HG03064 (cell line): ENCODE measurements at regions not wholly inside any gene's neighbourhood (a gene's known extent, or its start where the extent isn't known, plus 50 kb on each side); places are given as distances from the start of the nearest gene placed in this dataset.
A peak's percentile ranks its signal among the peaks of the same experiment; 100 is the strongest.

Experiments used
- ATAC-seq: cut with Tn5 transposase; IDR thresholded peaks from one replicate; pipeline ENCODE4 v1.9.1; 2021; ENCODE audit warnings: low read depth; ENCODE audit not compliant: unreplicated experiment

DNA sequence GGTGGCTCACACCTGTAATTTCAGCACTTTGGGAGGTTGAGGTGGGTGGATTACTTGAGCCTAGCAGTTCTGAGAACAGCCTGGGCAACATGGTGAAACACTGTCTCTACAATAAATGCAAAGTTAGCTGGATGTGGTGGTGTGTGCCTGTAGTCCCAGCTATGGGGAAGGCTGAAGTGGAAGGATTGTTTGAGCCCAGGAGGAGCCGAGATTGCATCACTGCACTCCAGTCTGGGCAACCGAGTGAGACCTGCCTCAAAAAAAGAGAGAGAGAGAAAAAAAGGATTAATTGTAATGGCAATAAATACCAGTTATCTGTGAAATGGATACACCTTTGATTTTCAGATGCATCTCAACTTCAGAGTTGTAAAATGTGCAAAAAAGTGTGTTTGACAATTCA lies 58.8 kb downstream of the SPRY1 start:
- no peak for ATAC-seq

GRCh38 chr4:123462007-123462406 lies 65.4 kb downstream of the SPRY1 start:
- no peak for ATAC-seq

DNA sequence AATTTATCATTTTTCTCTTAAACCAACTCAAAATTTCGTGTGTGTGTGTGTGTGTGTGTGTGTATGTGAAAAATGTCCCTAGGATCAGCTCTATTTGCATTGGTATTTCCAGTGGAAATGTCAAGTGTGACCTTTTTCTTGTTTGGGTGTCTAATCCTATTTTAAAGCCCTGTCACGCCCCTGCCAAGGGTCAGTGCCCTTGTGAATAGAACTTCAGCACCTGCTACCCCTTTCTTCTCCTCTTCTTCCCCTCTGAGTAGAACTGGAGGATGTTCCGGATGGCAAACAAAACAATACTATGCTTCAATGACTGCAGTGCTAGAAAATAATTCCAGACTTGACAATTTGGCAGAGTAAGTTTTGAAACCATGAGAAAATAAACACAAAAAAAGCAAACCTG lies 67.3 kb downstream of the SPRY1 start:
- ATAC-seq = no peak

DNA sequence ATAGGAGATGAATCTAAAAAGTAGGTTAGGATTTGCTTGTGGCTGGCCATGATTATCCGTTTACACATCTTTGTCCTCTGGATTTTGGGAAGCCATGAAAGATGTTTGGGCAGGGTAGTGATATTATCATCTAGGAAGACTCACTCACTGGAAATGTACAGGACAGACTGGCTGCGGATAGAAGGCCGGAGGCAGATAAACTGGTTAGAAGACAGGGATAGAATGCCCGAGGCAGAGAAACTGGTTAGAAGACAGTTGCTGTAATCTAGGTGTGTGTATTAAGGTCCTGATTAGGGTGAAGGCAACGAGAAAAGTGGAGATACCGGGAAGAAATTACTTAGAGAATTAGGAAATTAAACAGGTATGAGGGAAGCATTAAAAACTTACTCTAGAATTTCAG lies 68.8 kb downstream of the SPRY1 start:
- ATAC-seq = no peak

DNA sequence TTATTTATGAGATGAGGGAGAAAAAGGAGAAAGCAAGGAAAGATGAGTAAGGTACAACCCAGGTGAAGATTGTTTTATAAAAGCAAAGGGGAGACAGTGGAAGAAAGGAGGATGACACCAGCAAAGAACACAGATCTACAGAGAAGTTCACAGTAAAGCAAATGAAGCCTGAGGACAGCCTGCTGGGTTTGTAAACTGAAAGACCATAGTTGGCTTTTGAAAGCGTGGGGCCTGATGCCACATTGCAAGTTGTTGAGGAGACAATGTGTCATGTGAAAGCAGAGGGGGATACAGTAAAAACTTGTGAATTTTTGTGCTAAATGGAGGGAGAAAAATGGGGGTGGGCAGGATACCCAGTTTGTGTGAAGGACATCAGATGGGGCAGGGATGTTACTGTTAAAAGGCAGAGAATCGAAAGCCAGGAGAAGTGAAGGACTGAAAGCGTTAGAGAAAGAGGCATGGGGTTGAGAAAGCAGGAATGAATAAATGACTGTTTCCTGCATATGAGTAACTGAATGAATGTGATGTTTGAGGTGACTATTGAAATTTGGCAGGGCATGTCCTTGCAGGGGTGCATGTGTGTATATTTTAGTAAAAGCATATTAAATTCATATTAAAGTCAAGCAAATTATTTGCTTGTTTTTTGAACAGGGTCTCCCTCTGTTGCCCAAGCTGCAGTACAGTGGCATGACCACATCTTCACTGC lies 69.6 kb downstream of the SPRY1 start:
- ATAC-seq = no peak

GRCh38 chr4:123468479-123469031 lies 72.0 kb downstream of the SPRY1 start:
- no peak for ATAC-seq

GRCh38 chr4:123469245-123469644 lies 72.7 kb downstream of the SPRY1 start:
- no peak for ATAC-seq

DNA sequence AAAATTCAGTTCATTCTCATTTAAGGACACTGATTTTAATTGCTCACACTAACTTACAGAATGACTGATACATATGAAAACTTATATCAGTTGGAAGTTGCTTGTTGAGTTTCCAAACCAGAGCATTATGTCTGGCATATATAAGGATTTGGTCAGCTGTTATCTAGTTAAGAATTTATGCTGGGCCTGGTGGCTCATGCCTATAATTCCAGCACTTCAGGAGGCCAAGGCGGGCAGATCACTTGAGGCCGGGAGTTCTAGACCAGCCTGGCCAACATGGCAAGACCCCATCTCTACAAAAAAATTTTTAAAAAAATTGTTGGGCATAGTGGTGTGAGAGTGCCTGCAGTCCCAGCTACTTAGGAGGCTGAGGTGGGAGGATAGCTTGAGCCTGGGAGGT lies 73.1 kb downstream of the SPRY1 start:
- no peak for ATAC-seq

GRCh38 chr4:123470640-123471039 lies 74.0 kb downstream of the SPRY1 start:
- no peak for ATAC-seq

DNA sequence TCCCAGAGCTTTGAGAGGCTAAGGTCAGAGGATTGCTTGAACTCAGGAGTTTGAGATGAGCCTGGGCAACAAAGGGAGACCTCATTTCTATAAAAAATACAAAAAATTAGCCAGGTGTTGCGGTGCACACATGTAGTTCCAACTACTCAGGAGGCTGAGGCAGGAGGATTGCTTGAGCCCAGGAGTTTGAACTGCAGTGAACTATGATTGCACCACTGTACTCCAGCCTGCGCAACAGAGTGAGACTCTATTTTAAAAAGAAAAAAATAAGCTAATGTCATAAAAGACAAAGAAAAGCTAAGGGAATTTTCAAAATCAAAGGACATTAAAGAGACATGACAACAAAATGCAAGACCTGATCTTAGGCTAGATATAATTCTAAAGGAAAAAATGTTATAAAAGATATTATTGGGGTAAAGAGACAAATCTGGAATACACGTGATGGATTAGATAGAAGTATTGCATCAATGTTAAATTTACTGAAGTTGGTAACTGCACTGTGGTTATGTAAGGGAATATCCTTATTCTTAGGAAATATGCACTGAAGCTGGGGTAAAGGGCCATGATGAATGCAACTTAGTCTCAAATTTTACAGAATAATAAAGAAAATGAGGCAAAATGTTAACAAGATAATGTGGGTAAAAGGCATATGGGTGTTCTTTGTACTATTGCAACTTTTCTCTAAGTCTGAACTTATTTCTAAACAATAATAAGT lies 75.2 kb downstream of the SPRY1 start:
- ATAC-seq = no peak

DNA sequence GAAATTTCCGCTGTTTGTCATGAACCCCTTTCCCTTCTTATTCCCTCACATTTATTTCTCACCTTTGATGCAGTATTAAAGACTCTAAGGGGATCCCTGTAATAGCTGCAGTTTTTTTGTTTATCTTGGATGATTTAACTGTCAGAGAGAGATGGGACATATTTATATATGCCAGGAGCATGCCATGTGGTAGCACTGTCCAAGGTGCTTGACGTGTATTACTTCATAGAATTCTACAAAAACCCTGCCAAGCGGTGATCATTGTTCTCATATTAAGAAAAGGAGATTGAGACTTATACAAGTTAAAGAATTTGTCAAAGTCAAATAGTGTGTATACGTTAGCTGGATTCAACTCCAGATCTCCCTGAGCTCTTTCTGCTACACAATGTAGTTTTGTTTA lies 78.2 kb downstream of the SPRY1 start:
- ATAC-seq = no peak

DNA sequence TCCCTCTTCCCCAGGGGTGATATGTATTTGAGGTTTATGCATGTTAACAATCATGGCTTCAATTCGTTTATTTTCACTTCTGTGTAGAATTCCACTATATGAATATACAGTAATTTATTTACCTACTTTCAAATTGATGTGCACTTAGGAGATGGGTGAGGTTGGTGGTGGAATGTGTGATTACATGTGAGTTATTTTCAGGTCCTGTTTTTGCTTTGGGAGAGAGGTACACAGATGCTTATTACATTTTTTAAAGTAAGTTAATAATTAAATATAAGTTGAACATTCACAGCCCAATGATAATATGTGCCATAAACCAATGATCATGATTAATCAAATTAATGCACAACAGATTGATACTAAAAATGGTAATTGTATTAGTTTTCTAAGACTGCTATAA lies 79.5 kb downstream of the SPRY1 start:
- ATAC-seq = no peak

GRCh38 chr4:123477711-123478209 lies 81.2 kb downstream of the SPRY1 start:
- no peak for ATAC-seq

DNA sequence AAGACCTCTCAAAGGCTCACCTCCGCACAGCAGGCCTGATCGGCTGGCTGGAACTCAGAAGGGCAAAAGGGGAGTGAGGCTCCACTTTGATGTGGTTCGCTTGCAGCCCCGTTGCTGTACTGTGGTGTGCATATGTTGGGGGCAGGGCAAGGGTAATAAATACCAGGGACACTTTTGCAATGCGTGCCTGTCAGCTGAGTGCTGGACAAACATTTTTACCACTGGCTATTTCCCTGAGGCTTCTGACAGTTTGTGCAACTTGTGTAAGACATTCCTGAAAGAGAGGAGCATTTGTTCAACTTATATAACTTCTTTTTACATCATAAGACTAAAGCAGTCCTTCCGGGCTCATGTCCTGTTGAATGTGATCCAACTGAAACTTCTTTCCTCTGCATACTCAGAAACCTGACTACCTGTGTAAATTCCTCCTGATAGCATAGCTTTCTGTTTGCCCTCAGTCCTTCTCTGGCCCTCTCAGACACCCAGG lies 82.3 kb downstream of the SPRY1 start:
- no peak for ATAC-seq

DNA sequence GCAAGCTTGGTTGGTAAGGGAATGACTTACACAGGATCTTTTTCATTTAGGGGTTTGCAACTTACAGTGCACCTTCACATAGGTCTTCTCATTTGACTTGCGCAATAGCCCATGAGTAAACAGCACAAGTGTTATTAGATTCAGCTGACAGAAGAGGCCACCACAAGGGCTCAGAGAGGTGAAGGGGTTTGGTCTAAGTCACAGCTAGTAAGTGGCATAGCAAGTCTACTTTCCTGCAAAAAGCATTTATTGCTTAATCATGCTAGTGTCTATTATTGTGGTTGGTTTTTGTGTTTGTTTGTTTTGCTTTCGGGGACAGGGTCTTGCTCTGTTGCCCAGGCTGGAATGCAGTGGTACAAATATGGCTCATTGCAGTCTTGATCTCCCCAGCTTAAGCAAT lies 83.3 kb downstream of the SPRY1 start:
- ATAC-seq = no peak

DNA sequence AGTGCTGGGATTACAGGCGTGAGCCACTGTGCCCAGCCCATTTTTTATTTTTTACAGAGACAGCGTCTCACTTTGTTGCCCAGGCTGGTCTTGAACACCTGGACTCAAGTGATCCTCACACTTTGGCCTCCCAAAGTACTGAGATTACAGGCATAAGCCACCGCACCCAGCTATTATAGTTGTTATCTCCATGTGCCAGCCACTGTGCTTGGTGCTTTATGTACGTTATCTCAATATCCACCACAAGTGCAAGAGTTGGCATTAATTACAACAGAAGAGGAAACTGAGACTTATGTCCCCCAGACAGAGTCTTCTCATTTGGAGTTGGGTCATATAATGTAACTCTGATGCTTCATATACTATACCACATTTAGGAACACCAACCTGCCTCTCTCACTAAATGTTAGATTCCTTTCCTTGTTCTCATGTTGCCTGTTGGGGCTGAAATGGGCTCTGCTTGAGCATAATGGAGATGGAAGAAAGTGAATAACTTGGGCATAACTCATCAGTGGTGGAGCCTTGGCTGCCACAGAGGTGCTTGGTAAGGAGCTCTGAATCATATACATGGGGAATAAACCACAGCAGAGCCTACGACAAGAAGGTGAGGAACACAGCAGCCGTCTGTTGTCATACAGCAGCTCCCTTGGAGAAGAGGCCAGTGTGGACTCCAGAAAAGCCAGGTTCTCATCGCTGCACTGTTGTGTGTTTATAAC lies 84.3 kb downstream of the SPRY1 start:
- ATAC-seq = no peak

- ATAC-seq = no peak
Observed at GRCh38 chr4:123481717-123482116, 85.1 kb downstream of the SPRY1 start.

GRCh38 chr4:123484291-123484926 lies 87.8 kb downstream of the SPRY1 start:
- ATAC-seq = no peak

- no peak for ATAC-seq
Observed at GRCh38 chr4:123485601-123486000, 89.0 kb downstream of the SPRY1 start.

DNA sequence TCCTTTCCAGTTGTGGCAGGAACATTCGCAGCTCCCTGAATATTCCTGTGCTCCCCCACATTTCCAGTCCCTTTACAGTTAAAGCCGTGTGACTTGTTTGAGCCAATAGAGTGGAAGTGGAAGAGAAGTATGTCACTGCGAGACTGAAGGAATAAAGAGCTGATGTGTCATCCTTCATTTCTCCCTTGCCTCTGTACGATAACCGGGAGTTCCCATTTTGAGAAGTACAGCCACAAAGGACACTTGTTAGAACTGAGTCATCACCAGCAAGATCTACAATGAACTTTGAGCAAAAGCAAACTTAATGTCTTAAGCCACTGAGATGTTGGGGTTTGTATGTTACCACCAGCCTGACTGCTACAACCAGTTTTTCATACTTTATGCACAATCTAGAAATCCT lies 92.3 kb downstream of the SPRY1 start:
- peak; percentile 80 for ATAC-seq

- no peak for ATAC-seq
Observed at GRCh38 chr4:123495530-123495929, 98.9 kb downstream of the SPRY1 start.
